HG03439 (cell line): ENCODE measurements at regions not wholly inside any gene's neighbourhood (a gene's known extent, or its start where the extent isn't known, plus 50 kb on each side); places are given as distances from the start of the nearest gene placed in this dataset.
"Not testable (repeated sequence)": the region's sequence is repeated elsewhere in the genome, so short reads cannot be mapped to it uniquely, and the experiment has no call there.

Experiments used
- ATAC-seq: cut with Tn5 transposase; IDR thresholded peaks from one replicate; pipeline ENCODE4 v1.9.1; 2021; ENCODE audit warnings: mild to moderate bottlenecking, moderate library complexity; ENCODE audit not compliant: unreplicated experiment

GRCh38 chr17:51347851-51348584, 87.7 kb downstream of the UTP18 start:
- ATAC-seq: no peak

- ATAC-seq: no peak
These were observed 90.7 kb downstream of the UTP18 start for GRCh38 chr17:51351080-51351479.

- no peak for ATAC-seq
These were observed 91.5 kb downstream of the UTP18 start for GRCh38 chr17:51351890-51352289.

DNA sequence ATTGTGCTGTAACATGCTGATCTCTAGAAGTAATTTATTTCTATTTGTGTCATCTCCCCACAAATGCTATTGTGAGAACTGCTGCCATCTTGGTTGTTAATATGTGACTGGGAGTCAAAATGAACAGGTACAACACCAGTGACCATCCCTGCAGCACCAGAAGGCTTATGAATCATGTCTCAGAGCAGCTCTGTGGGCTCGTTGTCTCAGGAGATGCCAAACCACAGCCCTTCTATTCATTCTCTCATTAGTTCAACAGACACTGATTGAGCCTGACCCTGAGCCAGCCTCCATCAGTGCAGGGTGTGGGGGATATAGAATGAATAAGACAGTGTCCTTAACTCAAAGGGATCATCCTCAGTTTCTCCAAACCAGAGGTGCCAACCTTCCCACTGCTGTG, 92.5 kb downstream of the UTP18 start:
- ATAC-seq: no peak

DNA sequence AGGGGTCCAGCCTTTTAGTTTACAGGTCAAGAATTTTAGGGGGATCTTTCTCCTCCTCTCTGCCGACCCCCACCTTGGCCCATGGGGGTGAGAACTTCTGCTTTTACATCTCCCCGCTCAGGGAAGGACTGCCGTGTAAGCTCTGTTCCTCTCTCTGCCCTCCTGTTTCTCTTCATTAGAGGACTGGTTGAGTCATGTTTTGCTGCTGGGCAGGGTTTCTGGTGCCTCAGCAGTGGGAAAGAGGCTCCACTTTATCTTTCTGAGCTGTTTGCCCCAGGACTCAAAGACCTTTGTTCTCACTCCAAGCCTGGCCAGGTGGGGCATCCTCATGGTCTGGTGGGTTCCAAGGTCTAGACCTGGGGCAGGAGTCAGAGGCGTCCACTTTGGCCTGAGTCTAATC, 93.0 kb downstream of the UTP18 start:
- ATAC-seq: no peak

DNA sequence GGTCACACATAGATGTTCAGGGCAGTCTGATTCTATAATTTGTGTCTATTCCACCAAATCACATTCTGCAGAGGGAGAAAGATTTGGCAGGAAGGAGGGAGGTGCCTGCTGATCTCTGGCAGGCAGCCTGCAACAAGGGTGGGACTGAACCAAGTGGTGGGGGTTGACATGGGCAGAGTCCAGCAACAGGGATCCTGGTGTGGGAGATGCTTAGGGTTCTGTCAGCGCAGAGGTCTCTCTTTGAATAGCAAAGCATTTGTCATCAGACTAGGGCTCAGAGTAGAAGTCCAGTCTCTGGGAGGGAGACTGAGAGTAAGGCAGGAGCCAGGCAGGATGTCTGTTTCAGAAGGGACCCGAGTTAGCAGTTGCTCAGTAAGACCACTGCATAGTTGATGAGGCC, 94.6 kb downstream of the UTP18 start:
- no peak for ATAC-seq

DNA sequence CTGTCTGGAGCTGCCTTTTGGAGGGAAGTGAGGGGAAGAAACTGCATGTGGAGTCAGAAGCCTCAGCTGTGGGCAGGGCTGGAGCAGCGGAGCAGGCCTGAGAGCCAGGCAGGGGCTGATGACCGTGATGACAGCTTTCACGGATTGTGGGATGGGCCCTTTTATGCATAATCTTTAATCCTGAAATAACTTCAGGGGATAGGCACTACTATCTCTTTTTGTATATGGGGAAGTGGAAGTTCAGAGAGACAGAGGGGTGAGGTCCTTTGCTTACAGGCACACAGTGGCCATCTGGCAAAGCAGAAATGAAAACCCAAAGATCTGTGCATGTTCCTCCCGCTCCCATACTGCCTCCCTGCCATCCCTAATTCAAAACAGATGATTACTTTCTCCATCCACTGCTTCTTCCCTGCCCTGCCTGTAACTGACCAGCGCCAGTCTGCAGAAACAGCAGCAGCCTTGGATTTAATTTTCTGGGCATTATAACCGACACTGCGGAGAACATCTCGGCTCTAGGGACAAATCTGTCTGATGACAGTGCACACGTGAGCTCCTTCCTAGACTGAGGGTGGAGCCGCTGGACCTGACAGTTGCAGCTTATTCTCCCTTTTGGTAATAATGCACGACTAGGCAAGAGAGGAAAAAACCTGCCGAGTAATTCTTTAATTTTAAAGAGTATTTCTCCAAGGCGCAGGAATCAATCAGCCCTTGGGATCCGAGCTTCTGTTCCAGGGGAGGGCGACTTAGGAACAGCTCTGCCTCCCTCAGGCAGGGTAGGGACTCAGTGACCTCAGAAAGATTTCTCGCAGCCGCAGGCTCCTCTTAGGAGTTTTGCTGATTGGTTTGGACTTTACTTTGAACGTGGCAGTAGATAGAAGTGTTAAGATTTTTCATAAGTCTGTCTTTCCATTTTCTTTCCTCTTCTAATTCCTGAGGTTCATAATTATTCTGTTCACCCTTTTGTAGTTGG, 95.4 kb downstream of the UTP18 start:
- ATAC-seq: no peak

GRCh38 chr17:51359055-51359454, 98.7 kb downstream of the UTP18 start:
- no peak for ATAC-seq

DNA sequence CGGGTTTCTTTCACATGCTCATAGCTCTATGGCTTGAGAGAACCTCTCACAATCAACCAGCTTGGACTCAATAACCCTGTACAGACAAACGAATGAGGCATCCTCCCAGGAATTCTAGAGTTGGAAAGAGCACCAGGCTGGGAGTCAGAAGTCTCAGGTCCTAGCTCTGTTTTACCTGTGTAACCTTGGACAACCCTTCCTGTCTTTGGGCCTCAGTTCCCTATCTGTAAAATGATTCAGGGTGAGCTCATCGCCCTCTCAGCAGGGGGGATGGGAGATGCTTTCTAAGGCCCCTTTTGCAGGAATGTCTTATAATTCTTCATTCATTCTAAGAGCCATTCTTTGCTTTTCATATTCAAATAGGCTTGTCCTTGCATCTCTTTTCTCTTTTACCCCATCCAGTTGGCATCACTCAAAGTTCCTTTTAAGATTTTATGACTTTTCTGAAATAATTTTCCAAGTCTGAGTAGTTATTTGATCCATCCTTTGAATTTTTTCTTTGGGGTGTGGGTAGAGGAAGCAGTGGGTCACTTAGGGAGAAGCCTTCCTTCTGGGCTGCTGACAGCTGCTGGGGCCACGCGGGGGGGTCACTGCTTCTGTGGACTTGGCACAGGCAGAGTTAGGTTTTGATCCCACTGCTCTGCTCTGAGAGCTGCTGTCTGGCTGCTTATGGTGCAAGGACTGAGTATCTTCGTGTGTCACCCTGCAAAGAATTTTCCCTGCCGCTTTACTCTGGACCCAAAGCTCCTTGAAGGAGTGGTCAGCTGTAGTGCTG, 102.7 kb downstream of the UTP18 start:
- no peak for ATAC-seq

DNA sequence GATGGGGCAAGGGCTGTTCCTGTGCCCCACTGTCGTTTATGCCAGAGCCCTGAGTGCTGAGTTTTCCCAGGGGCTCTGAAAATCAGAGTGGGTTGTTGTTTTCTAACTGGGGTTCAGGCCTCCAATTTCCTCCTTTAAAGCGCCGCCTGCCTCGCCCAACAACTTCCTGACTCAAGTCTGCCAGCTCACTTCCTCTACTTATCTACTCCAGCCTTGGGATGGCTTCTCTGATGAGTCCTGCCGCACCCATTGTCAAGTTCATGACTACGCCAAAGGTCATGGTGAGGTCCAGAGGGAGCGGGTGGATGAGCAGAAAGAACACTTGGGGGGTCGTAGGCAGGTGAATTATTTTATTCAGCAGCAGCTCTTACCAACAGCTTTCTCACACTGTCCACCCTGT, 104.7 kb downstream of the UTP18 start:
- no peak for ATAC-seq

GRCh38 chr17:51366866-51367265, 106.5 kb downstream of the UTP18 start:
- no peak for ATAC-seq

GRCh38 chr17:51367836-51368235, 107.5 kb downstream of the UTP18 start:
- ATAC-seq: not testable (repeated sequence)

DNA sequence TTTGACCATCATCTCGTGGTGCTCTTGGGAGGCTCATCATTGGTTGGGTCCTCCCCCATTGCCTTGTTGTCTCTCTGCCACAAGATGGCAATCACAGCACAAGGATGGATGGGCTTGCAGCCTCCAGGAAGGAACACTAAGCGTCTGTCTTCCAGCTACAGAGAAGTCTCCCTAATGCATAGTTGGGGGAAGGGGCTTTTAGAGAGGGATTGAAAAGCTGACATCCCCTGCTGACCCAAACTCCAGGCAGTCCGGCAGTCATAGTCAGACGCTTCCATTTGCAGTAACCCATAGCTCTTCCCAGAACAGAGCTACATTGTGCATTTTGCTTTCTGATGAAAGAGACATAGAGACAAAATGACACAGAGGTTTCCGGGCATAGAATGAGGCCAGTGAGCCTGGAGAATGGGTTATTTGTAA, 111.4 kb downstream of the UTP18 start:
- no peak for ATAC-seq

DNA sequence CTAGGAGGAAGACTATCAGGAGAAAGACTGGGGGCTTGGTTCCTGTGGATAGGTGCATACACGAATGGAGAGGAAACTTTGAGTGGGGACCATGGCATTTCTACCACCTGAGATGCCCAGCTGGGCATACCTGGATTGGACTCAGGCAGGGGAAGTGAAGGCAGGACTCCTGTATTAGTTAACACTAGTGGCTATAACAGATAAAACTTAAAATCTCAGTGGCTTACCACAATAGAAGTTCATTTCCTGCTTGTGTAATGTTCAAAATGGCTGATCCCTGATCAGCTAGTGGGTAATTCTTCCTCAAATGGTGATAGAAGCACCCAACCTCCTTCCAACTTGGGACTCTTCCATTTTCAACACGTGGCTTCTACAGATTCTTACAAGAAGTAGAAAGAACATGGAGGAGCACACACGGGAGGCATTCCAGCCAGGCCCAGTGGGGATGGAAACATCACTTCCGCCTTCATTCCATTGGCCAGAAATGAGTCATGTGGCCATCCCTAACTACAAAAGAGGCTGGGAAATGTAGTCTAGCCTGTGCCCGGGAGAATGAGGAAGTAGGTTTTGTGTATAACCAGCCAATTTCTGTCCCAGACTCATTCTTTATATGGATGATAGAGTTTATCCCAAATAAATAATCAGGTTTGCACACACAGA, 112.1 kb downstream of the UTP18 start:
- ATAC-seq: no peak

GRCh38 chr17:51373489-51374152, 113.3 kb downstream of the UTP18 start:
- no peak for ATAC-seq

- no peak for ATAC-seq
These were observed 113.9 kb downstream of the UTP18 start for GRCh38 chr17:51374209-51374608.

- no peak for ATAC-seq
These were observed 115.4 kb downstream of the UTP18 start for GRCh38 chr17:51375771-51376170.

GRCh38 chr17:51376739-51377138, 116.4 kb downstream of the UTP18 start:
- ATAC-seq: no peak

GRCh38 chr17:51381262-51381661, 120.9 kb downstream of the UTP18 start:
- ATAC-seq: no peak

- ATAC-seq: no peak
These were observed 124.9 kb downstream of the UTP18 start for GRCh38 chr17:51385208-51385607.
